Smooth muscle cell (in vitro differentiated cells): ENCODE measurements at regions not wholly inside any gene's neighbourhood (a gene's known extent, or its start where the extent isn't known, plus 50 kb on each side); places are given as distances from the start of the nearest gene placed in this dataset.

Experiments used
- DNase-seq: peaks from one replicate; lab custom pipeline; 2025; ENCODE audit not compliant: unreplicated experiment; lab: John Stamatoyannopoulos, UW
- H2AFZ ChIP-seq: fragments of 200-600 bp; sonication (generic); 2 replicates; pipeline ENCODE4 v1.6.0; 2016; ENCODE audit warnings: antibody characterized with exemption, low read depth, mild to moderate bottlenecking
- H3F3A ChIP-seq: fragments of 200-600 bp; sonication (generic); 2 replicates; pipeline ENCODE4 v1.6.0; 2017; ENCODE audit warnings: antibody characterized with exemption, low read depth
- H3K27ac ChIP-seq: fragments of 200-600 bp; sonication (generic); 2 replicates; pipeline ENCODE4 v1.5.1; 2016; ENCODE audit warnings: low read depth, mild to moderate bottlenecking
- H3K27me3 ChIP-seq: fragments of 200-600 bp; sonication (generic); 2 replicates; pipeline ENCODE4 v1.6.1; 2016; ENCODE audit warnings: low read depth, mild to moderate bottlenecking
- H3K36me3 ChIP-seq: fragments of 200-600 bp; sonication (generic); 2 replicates; pipeline ENCODE4 v1.5.1; 2016; ENCODE audit warnings: low read depth
- H3K4me1 ChIP-seq: fragments of 200-600 bp; sonication (generic); 2 replicates; pipeline ENCODE4 v1.5.1; 2016; ENCODE audit warnings: low read depth
- H3K4me2 ChIP-seq: fragments of 200-600 bp; sonication (generic); 2 replicates; pipeline ENCODE4 v1.6.0; 2016; ENCODE audit warnings: mild to moderate bottlenecking
- H3K4me3 ChIP-seq: fragments of 200-600 bp; sonication (generic); 2 replicates; pipeline ENCODE4 v1.5.1; 2016; ENCODE audit warnings: mild to moderate bottlenecking
- H3K79me2 ChIP-seq: fragments of 200-600 bp; sonication (generic); 2 replicates; pipeline ENCODE4 v1.6.0; 2016; ENCODE audit warnings: low read depth, mild to moderate bottlenecking
- H3K9ac ChIP-seq: fragments of 200-600 bp; sonication (generic); 2 replicates; pipeline ENCODE4 v1.6.0; 2016; ENCODE audit warnings: low read depth
- H3K9me3 ChIP-seq: fragments of 200-600 bp; sonication (generic); replicated peaks from 2 replicates; pipeline ENCODE4 v1.5.1; 2016; ENCODE audit warnings: low read depth
- H4K20me1 ChIP-seq: fragments of 200-600 bp; sonication (generic); 2 replicates; pipeline ENCODE4 v1.6.0; 2016; ENCODE audit warnings: low read depth
- CTCF ChIP-seq: fragments of 200-600 bp; sonication (generic); IDR thresholded peaks from 2 replicates; pipeline ENCODE4 v1.5.1; 2017; ENCODE audit warnings: borderline replicate concordance, mild to moderate bottlenecking, antibody characterized with exemption; ENCODE audit not compliant: insufficient read depth, poor library complexity, severe bottlenecking
- WGBS: methylation state at CpG from one replicate; pipeline ENCODE4 v1.1.7; 2016; ENCODE audit warnings: low lambda C conversion rate; 5-methylcytosine and 5-hydroxymethylcytosine counted together

DNA sequence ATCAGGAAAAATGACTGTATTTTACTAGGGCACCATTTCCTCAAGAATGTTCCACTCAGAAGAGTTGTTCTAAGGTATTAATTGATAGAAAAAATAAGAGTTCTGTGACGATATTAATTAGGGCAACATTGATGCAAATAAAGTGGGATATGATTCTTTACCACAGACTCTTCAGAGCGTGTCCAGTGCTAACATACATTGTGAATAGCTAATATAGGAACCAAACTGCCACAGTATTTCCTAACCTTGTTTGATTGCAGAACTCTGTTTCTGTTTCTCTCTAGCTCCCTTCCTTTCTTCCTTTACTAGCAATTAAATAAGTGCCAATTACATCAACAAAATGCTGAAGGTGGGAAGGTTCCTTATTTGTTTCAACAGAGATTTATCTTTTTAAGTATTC, 154.1 kb upstream of the CPEB2 start:
- no peak overlapping the region for H3K27ac ChIP-seq
- TF ChIP-seq CTCF: no peak
- H3K4me3 ChIP-seq: no peak overlapping the region
- no peaks in the 10 kb centered on the region for H3K36me3 ChIP-seq
- no peak overlapping the region for H2AFZ ChIP-seq
- no peaks in the 10 kb centered on the region for H3K9me3 ChIP-seq
- H3K79me2 ChIP-seq: no peaks in the 10 kb centered on the region
- H4K20me1 ChIP-seq: no peaks in the 10 kb centered on the region
- H3F3A ChIP-seq: no peaks in the 10 kb centered on the region
- H3K27me3 ChIP-seq: no peaks in the 10 kb centered on the region
- H3K4me1 ChIP-seq: no peaks in the 10 kb centered on the region
- H3K9ac ChIP-seq: no peak overlapping the region
- H3K4me2 ChIP-seq: no peak overlapping the region
- WGBS: 91% methylated on average over 2 of the region's 2 CpGs
- no peak for DNase-seq

DNA sequence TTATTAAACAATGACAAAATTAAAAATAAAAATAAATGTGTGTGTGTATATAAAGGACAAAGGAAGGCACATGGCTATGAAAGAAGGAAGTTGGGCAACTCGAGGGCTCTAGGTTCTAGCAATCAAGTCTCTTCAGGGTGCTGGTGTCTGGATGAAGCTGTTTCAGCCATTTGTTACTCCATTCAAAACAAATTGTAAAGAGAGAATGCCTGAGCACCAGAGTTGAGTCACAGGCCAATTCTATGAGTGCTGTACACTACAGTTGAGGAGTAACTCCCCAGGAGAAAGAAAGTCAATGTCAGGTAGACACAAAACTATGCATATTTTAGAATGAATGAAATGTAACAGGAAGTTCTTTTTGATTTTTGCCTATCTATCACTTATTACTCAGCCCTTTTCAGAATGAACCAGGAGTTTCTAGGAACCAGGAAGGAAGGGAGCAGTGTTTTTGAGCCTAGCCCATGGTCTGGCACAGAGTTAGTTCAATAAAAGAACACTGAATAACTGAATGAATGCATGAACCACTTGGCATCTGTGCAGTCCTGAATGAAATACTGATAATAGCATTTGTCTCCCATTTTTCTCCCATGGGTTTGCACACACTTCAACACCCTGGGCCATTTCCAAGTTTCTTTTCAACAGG, 151.7 kb upstream of the CPEB2 start:
- no peak overlapping the region for H3K4me2 ChIP-seq
- H3K36me3 ChIP-seq: no peaks in the 10 kb centered on the region
- TF ChIP-seq CTCF: no peak
- no peaks in the 10 kb centered on the region for H3K79me2 ChIP-seq
- no peak overlapping the region for H2AFZ ChIP-seq
- WGBS: 85% methylated on average over 1 of the region's 1 CpG
- peaks cover 7% of the 10 kb centered on the region for H3F3A ChIP-seq
- no peaks in the 10 kb centered on the region for H3K9me3 ChIP-seq
- H3K4me1 ChIP-seq: no peaks in the 10 kb centered on the region
- no peak overlapping the region for H3K9ac ChIP-seq
- no peak for DNase-seq
- no peak overlapping the region for H3K27ac ChIP-seq
- H3K27me3 ChIP-seq: no peaks in the 10 kb centered on the region
- H3K4me3 ChIP-seq: no peak overlapping the region
- H4K20me1 ChIP-seq: no peaks in the 10 kb centered on the region

DNA sequence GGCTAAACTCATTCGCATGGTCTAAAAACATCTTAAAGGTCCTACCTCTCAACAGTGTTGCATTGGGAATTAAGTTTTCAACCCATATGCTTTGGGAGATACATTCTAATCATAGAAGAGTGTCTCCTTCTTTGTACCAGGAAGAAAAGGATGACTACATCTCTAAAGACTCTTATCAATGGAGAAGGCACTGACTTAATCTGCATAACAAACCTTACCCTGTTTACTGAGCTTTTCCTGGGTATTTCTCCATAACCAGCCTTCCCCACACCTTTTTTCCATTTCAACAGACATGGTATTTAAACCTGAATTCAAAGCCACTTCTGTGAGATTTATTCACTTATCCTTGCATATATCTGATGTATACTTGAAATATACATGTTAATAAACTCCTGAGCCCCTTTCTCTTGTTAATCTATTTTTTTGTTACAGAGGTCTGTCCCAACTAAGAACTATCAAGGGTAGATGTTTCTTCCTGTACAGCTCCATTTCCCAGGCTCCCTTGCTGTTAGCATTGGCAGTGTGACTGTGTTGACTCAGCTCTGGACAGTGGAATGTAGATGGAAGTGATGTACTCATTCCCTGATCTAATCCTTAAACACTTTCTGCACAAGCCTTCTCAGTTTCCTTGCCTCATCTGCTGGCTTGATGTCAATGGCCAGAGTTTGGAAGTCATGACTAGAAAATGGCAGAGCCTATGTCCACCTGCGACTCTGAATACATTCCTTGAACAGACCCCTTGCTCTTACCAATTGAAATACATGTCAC, 148.9 kb upstream of the CPEB2 start:
- no peak for DNase-seq

More for the DNA sequence above, 148.9 kb upstream of the CPEB2 start:
- TF ChIP-seq CTCF: no peak
- H3K9me3 ChIP-seq: no peaks in the 10 kb centered on the region
- H3K36me3 ChIP-seq: no peaks in the 10 kb centered on the region
- H3K4me3 ChIP-seq: no peak overlapping the region
- WGBS: 96% methylated on average over 2 of the region's 2 CpGs
- H3K27ac ChIP-seq: peak overlapping the region; percentile 66
- no peaks in the 10 kb centered on the region for H3K79me2 ChIP-seq
- H3K4me2 ChIP-seq: no peak overlapping the region
- H2AFZ ChIP-seq: peak overlapping the region; percentile 7
- no peak overlapping the region for H3K9ac ChIP-seq
- H3F3A ChIP-seq: peaks cover 17% of the 10 kb centered on the region
- H3K27me3 ChIP-seq: no peaks in the 10 kb centered on the region
- H4K20me1 ChIP-seq: no peaks in the 10 kb centered on the region
- no peaks in the 10 kb centered on the region for H3K4me1 ChIP-seq
